ENCODE measurements at regions not wholly inside any gene's neighbourhood (a gene's known extent, or its start where the extent isn't known, plus 50 kb on each side); places are given as distances from the start of the nearest gene placed in this dataset.

DNA sequence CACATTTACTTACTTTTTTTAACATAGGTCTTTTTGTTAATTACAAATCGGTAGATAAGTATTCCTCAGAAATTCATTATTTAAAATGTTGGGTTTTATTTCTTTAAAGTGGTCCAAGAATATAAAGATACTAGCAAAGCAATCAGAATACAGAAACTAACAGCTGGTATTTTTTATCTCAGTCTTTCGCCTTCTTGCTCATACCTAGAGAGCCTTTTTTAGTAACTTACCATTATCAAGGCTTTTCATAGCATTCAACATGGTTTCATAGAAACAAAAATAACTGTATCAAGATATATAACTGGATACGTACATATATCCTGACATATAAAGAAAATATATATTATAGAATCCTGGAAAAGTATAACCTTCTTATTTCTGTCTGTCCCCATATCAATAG, 227.8 kb upstream of the MIR17HG start:
- no peak for FAIRE-seq
- DNase-seq (ENCODE audit: low spot score in 2 of 2): no peak

DNA sequence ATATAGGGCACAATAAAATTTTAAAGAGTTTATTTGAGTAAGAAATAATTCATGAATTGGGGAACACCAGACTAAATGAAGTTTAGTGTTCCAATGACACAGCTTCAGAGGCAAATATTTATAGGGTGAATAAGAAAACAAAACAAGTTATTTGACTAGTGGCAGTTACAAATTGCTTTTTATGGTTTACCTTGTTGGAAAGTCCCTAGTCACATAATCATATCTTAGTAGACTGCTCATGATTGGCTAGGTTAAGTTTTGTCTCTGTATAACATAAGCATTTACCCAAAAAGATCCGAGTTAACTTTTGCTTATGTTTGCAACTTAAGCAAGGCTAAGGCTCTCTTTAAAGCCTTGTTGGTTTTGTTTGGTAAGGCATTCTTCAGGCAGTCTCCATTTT, 224.7 kb upstream of the MIR17HG start:
- DNase-seq (ENCODE audit: low spot score in 2 of 2): no peak
- no peak for FAIRE-seq

DNA sequence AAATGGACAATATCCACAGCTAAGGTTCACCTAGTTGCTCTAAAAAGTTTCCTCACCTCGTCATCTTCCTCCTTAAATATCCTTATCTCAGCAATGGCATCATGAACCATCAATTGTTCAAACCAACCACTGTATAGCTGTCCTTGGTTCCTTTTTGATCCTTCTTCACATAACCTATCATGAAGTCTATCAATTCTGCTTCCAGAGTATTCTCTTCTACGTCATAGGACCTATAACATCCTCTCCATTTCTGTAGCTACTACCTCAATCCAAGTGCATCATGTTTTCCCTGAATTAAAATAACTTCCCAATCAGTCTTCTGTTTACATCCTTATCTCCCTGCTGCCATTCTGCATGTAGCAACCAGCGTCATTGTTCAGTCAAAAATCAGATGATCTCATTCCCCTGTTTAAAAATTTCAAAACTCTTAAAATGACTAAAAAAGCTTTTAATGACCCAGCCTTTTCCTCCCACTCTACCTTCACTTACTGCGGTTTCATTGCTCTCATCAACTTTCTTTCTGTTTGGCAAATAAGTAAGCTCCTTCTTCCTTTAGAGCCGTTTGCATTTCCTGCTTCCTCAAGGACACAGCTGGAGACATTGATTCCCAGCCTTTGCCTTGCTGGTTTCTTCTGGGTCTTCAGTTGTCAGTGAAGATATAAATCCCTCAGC, 223.9 kb upstream of the MIR17HG start:
- no peak for DNase-seq (ENCODE audit: low spot score in 2 of 2)

DNA sequence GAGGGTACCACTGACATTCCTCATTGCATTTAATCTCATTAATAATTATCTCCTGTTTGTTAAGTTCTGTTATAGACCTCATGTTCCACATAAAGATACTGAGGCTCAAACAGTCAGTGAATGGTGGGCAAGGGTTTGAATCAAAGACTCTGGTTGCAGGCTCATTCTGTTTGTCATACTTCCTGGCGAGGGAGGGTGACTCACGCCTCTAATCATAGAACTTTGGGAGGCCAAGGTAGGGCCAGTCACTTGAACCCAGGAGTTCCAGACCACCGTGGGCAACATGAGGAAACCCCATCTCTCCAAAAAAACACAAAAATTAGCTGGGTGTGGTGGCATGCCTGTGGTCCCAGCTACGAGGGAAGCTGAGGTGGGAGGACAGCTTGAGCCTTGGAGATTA, 220.7 kb upstream of the MIR17HG start:
- DNase-seq (ENCODE audit: low spot score in 2 of 2): no peak
- no peak for FAIRE-seq

More for the DNA sequence above, 223.9 kb upstream of the MIR17HG start:
- no peak for FAIRE-seq

DNA sequence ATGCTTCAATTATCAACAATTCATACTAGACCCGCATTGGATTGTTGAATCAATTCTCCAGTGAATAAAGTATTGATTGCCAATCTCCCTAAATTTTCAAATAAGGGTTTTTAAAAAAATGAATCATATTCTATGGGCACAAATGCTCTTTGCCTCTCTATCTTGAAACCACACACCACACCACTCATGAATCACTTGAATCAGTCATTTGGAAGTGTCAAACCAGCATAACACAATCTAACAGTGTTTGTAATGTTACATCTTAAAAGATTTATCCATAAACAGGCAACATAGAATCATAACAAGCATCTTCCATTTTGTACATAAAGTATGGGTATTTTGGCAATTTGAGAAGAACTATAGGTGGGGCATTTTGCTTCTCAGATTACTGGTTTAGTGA, 219.5 kb upstream of the MIR17HG start:
- FAIRE-seq (no peak), DNase-seq (ENCODE audit: low spot score in 2 of 2) (no peak)

DNA sequence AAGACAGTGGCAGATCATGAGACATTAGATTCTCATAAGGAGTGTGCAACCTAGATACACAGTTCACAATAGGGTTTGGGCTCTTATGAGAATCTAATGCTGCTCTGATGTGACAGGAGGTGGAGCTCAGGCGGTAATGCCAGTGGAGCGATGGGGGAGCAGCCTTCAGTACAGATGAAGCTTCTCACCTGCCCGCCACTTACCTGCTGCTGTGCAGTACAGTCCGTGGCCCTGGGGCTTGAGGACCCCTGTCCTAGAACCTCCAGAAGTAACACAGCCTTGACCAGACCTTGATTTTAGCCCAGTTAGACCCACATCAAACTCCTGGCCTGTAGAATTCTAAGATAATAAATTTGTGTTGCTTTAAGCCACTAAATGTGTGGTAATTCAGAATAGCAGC, 215.1 kb upstream of the MIR17HG start:
- no peak for DNase-seq (ENCODE audit: low spot score in 2 of 2)
- FAIRE-seq: no peak

DNA sequence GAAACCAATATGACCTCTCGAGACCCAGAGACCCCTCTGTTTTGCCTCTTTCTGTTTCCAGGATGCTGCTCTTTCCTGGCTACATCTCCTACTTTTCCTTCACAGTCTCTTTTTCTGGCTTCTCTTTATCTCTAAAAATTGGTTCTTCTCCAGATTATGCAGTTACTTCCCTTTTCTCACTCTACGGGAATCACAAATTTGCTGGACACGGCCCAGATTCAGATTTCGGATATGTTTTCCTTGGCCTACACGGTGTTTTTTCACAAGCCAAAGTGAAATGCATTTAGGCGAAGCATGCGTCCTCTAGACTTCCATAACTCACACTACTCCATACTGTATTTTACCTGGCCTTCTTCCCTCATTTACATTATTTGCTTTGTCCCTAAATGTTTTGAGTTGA, 214.7 kb upstream of the MIR17HG start:
- FAIRE-seq (no peak), DNase-seq (ENCODE audit: low spot score in 2 of 2) (no peak)

DNA sequence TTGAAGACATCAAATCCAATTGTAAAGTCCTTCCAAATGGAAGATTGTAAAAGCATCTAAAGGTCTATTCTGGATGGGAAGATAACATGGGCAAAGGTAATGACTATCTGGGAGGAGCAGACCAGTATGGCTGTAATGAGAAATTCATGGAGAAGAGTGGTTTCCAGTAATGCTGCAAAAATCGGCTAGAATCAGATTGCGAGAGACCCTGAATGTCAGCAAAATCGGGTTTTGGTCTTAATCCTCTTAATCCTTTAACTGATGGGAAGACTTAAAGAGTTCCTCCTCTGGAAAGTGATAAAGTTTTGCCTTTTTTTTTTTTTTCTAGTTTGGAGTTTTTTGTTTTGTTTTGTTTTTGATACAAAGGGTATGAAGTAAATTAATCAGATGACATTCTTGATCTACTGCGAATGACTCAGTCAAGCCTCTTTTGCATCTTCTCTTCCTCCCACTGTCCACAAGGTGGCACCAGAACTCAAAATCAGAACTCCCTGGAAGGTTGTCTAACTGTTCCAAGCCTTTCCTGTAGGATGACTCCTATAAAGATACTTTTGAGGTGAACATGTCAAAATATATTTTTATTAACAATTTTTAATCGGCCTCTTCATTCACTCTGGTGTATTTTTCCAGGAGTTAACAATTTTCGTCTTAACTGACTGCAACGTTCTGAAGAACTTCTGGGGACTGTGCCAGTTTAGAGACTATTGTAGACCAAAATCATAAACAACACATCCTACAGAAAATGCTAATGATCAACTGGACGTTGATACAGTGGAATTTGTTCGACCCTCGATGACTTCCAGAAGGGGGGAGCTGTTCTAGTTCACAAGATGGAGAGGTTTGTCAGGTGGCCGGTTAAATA, 213.3 kb upstream of the MIR17HG start:
- peak in 1 of 2 donors; percentile 33 for DNase-seq (ENCODE audit: low spot score in 2 of 2)
- peak; percentile 82 for FAIRE-seq

DNA sequence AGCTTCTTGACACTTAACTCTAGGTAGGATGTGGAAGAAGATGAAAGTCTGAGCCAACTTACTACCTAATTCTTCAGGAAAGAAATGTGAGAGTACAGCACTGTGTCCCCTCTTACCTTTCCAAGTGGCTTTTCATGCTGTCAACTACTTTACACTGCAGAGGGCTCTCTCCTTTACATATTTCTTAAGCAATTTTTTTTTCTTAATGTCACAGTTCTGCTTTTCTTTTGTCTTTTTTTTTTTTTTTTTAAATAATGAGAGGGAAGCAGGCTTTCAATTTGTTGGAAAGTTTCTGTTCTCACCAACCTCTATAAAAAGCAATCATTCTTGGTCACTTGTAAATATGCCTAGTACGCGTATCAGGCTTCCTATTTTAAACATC, 212.7 kb upstream of the MIR17HG start:
- FAIRE-seq: no peak
- DNase-seq (ENCODE audit: low spot score in 2 of 2): no peak

DNA sequence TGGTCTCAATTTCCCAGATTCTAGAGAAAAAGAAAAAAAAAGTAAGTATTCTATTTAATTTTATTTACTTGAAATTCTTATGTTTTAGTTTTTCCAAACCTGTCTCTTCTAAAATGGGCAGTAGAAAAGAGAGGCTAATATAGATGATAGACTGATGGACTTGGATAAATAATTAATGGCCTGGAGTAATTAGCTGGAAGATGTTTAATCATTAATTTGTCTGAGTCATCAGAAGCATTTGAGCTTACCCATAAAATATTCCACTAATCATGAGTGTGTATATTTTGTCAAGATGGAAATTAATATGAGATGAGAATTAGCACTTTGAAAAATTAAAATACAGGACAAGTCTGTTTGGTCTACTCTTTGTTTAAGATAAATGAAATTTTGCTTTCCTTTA, 212.1 kb upstream of the MIR17HG start:
- FAIRE-seq: no peak

DNA sequence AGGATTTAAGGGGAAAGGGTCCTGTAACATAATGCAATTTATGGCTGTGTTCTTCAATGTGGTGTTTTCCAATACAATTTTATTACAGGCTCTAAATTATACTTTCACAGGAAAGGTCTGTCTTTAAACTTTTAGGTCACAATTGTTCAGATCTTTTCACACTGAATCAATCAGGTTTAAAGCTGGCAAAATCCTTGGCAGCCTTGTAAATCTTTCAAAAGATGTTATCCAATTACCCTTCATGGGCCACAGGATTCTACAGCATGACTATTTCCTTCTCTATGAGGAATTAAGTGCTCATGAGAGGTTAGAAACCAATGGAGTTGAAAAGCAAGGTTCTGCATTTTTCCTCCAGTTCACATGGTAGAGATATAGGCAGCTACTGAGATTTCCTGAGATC, 211.5 kb upstream of the MIR17HG start:
- FAIRE-seq (no peak), DNase-seq (ENCODE audit: low spot score in 2 of 2) (no peak)

More for the DNA sequence above, 212.1 kb upstream of the MIR17HG start:
- DNase-seq (ENCODE audit: low spot score in 2 of 2): no peak

DNA sequence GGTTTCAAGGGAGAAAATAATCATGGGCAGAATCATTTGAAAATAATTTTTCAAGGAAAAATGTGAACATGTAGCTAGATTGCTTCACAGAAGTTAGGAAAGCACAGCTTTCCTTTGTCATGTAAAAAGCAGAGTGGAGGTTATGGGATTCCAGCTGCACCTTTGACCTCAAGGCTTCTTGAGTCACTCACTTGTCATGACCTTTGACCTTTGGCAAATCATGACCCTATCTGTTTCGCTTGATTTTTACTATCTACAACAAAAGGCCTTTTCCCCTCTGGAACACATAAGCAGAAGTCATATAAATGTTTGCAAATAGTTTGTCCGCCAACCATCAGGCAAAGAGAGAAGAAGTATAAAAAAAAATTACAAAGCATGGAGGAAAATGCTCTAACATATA, 210.7 kb upstream of the MIR17HG start:
- FAIRE-seq: no peak
- DNase-seq (ENCODE audit: low spot score in 2 of 2): no peak

DNA sequence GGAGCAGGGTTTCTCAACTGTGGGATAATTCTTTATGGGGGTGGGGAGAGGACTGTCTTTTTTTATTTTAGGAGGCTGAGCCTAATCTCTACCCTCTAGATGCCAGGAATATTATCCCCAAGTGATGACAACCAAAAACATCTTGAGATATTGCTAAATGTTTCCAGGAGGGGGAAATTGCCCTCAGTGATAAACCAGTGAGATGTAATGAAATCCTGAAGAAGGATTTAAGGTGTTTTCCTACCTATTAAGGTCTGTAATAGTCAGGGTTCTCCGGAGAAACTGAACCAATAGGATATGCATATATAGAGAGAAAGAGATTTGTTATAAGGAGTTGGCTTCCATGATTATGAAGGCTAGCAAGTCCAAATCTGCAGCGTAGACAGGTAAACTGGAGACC, 208.3 kb upstream of the MIR17HG start:
- DNase-seq (ENCODE audit: low spot score in 2 of 2) (no peak), FAIRE-seq (no peak)

DNA sequence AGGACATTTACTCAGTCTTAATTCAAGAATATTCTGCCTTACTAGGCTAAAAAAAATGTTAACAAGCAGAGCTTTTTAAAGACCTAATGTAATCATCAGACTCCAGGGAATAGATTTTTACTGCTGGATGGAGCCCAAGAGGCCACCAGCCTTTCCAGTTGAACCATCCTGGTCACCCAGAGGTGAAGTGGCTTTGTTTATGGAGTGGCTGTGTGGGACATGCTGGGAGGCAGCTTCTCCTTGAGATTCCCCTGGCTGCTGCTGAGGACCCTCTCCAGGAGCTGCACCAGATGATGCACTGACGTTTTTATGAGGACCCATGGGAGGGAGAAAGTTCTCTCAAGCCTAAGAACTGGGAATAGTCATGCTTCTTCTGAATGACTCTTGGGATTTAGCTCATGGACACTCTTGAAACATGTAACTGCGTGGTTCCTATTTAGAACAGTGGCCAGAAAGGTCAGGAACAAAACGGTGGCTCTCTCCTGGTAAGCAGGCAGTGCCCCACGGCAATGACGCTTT, 205.9 kb upstream of the MIR17HG start:
- FAIRE-seq: no peak
- DNase-seq (ENCODE audit: low spot score in 2 of 2): no peak

DNA sequence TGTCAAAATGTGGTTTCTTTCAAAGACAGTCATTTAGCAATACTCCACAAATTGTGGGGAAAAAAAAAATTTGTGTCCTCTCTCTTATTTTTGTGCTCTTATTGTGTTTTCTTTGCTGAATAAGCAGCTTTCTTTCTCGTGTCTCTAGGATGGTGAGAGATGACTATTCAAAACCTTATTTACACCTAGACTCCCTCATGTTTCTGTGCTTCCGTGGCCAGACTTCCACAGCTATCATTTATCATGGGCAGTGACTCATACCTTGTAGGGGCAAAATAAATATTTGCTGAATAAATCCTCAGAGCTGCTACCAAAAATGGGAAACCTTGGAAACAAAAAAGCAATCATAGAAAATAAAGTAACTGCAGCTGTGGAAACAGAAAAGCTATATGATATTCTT, 204.9 kb upstream of the MIR17HG start:
- FAIRE-seq (no peak), DNase-seq (ENCODE audit: low spot score in 2 of 2) (no peak)

DNA sequence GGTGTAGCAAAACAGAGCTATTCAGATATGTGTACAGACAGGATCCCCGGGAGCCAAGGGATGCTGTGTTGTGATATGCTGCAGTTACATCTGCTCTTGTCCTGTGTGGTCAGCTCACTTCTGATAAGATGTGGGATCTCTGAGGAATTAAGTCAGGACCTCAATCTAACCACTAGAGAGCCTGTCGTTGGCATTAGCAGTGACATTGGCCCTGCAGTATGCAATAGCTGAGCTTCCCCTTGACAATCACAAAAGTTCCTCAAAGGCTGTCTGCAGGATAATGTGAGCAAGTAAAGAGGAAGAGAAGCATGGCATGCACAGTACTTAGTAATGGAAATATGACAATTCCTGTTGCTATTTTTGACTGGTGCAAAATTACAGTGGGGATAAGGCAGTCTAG, 203.4 kb upstream of the MIR17HG start:
- FAIRE-seq (no peak), DNase-seq (ENCODE audit: low spot score in 2 of 2) (no peak)

DNA sequence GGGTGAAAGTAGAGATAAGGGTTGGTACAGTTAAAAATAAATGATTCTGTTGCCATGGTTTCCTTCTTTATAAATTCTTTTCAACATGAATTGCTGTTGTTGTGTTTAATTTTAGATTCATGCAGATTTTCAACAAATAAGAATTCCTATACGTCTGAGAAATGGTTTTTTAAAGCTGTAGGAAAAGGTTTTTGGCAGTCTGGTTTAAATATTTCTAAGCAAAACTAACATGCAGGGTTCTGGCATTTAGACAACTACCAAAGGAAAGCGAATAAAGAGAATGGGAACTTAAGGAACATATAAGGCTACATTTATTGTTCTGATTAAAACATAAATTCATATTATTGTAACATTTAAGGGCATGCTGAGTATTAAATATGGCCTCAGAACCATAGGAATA, 203.0 kb upstream of the MIR17HG start:
- DNase-seq (ENCODE audit: low spot score in 2 of 2) (no peak), FAIRE-seq (no peak)

DNA sequence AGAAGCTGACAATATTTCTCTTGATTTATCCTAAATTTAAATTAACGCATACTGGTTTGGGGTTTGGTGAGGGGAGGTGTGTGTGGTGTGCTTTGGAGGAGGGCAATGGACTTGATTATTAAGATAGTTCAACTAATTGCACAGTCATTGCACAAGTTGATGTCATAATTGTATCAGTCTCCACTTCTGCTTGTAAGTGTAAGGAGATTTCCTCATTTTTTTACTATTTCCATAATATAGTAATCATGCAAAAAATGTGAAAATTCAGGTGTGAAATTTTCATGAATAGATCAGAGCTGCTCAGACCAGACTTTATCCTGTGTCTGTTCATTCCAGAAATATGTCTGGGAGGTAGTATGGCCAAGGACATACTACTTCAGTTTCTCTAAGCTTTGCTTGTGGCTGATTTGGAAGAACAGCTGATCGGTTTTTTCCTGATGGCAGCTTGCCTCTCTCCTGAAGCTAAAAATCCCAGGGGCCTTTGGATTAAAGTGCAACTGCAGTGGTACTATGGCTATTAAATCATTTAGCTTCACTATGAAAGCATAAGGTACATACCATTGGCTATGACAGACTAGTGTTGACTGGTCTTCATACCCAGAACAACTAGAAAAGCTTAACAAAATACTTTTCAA, 201.8 kb upstream of the MIR17HG start:
- no peak for DNase-seq (ENCODE audit: low spot score in 2 of 2)
- FAIRE-seq: no peak

DNA sequence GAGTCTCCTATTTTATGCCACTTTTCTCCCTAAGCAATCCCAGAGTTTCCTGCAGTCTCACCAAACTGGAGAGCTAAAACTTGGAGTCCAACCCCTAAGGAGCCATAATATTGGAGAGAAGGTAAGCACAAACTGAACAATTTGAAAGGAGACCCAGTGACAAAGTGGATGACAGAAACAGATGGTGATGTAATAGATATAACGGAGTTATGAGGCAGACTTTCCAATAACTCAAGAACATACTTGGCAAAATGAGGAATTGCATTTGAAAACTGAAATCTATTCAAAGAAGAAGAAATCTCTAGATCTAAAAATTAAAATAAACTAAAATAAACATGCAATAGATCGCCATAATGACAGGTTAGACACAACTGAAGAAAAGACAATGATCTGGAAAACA, 200.9 kb upstream of the MIR17HG start:
- no peak for FAIRE-seq

DNA sequence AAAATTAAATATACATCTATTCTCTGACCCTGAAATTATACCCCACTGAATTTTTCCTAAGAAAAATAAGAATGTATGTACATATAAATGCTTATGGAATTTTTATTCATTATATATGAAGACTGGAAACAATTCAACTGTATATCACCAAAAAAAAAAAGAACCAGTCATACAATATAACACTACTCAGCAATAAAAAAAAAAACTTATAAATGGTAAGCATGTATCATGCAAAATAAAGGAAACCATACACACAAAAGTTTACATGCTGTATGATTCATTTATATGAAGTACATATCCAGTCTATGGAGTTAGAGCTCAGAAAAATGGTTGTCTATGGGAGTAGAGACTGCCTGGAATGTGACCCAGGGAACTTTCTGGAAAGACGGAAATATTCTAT, 199.4 kb upstream of the MIR17HG start:
- DNase-seq (ENCODE audit: low spot score in 2 of 2) (no peak), FAIRE-seq (peak; percentile 8)

More for the DNA sequence above, 200.9 kb upstream of the MIR17HG start:
- DNase-seq (ENCODE audit: low spot score in 2 of 2): no peak

DNA sequence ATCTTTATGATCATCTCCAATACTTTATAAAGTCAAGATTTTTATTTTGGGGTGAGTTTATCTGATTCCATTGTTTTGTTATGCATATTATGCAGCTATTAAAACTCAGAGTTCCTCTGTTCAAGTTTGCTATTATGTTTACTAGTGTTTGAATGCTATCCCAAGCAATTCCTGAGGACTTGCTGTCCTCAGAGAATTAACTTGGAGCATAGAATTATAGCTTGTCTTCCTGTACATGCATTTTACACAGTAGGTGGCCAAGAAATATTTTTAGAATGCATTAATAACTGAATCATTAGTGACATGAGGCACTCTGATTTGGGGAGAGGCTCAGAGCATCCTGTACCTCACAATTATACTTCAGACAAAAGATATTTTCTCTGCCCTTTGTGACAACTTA, 195.6 kb upstream of the MIR17HG start:
- FAIRE-seq (no peak), DNase-seq (ENCODE audit: low spot score in 2 of 2) (no peak)

All from frontal cortex (tissue), 3 donors.